ENCODE measurements at regions not wholly inside any gene's neighbourhood (a gene's known extent, or its start where the extent isn't known, plus 50 kb on each side); places are given as distances from the start of the nearest gene placed in this dataset.

DNA sequence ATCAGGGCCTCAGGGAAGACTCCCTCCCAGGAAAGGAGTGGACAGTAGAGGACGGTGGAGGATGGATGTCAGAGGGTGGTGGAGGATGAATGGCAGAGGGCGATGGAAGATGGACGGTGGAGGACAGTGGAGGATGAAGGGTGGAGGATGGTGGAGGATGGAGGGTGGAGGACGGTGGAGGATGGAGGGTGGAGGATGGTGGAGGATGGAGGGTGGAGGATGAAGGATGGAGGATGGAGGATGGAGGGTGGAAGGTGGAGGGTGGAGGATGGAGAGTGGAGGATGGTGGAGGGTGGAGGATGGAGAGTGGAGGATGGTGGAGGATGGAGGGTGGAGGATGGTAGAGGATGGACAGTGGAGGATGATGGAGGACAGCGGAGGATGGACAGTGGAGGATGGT, 95.9 kb downstream of the LRRC74A start:
- H3K27ac ChIP-seq, result peak overlapping the region; percentile 37 to 96; a peak in 5 of 6 replicates
- H3K4me3 ChIP-seq, result no peak overlapping the region
- FAIRE-seq, result no peak
- no peak for TF ChIP-seq FOXS1 (CRISPR knock-in tag; IDR thresholded peaks at IDR 0.05)
- TF ChIP-seq, protein P1, sequence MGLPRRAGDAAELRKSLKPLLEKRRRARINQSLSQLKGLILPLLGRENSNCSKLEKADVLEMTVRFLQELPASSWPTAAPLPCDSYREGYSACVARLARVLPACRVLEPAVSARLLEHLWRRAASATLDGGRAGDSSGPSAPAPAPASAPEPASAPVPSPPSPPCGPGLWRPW (IDR thresholded peaks at IDR 0.05), result no peak
- TF ChIP-seq CHD4 (IDR thresholded peaks at IDR 0.05; ENCODE audit: borderline replicate concordance), result no peak
- no peak for TF ChIP-seq HOXB5 (CRISPR knock-in tag; IDR thresholded peaks at IDR 0.05)
- TF ChIP-seq TFCP2L1 (CRISPR knock-in tag; IDR thresholded peaks at IDR 0.05), result no peak
- TF ChIP-seq RCOR1 (IDR thresholded peaks at IDR 0.05; ENCODE audit: low read depth, low read length), result no peak
- TF ChIP-seq ZNF302 (CRISPR knock-in tag; IDR thresholded peaks at IDR 0.05), result no peak
- no peak for TF ChIP-seq TP53 (CRISPR knock-in tag; IDR thresholded peaks at IDR 0.05)
- no peak for TF ChIP-seq RAD21 (conservative IDR thresholded peaks at IDR 0.05 in 1 of 2, IDR thresholded peaks at IDR 0.05 in 1 of 2)
- TF ChIP-seq MAFK (IDR thresholded peaks at IDR 0.05; ENCODE audit: partially characterized antibody), result no peak
- no peak for TF ChIP-seq SREBF2 (IDR thresholded peaks at IDR 0.05)
- TF ChIP-seq ZC3H11A (IDR thresholded peaks at IDR 0.05), result no peak
- TF ChIP-seq, protein P2, sequence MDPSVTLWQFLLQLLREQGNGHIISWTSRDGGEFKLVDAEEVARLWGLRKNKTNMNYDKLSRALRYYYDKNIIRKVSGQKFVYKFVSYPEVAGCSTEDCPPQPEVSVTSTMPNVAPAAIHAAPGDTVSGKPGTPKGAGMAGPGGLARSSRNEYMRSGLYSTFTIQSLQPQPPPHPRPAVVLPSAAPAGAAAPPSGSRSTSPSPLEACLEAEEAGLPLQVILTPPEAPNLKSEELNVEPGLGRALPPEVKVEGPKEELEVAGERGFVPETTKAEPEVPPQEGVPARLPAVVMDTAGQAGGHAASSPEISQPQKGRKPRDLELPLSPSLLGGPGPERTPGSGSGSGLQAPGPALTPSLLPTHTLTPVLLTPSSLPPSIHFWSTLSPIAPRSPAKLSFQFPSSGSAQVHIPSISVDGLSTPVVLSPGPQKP (IDR thresholded peaks at IDR 0.05; ENCODE audit: low read depth, low read length), result no peak
- TF ChIP-seq POLR2AphosphoS2 (conservative IDR thresholded peaks at IDR 0.05; ENCODE audit: low read length), result no peak
- no peak for TF ChIP-seq USF2 (IDR thresholded peaks at IDR 0.05)
- TF ChIP-seq, protein P3, sequence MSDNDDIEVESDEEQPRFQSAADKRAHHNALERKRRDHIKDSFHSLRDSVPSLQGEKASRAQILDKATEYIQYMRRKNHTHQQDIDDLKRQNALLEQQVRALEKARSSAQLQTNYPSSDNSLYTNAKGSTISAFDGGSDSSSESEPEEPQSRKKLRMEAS (IDR thresholded peaks at IDR 0.05), result no peak
- TF ChIP-seq JUNB (IDR thresholded peaks at IDR 0.05), result no peak
- no peak for TF ChIP-seq JUN (IDR thresholded peaks at IDR 0.05)
- no peak for TF ChIP-seq NR3C1 (IDR thresholded peaks at IDR 0.05)
- TF ChIP-seq, protein P4, sequence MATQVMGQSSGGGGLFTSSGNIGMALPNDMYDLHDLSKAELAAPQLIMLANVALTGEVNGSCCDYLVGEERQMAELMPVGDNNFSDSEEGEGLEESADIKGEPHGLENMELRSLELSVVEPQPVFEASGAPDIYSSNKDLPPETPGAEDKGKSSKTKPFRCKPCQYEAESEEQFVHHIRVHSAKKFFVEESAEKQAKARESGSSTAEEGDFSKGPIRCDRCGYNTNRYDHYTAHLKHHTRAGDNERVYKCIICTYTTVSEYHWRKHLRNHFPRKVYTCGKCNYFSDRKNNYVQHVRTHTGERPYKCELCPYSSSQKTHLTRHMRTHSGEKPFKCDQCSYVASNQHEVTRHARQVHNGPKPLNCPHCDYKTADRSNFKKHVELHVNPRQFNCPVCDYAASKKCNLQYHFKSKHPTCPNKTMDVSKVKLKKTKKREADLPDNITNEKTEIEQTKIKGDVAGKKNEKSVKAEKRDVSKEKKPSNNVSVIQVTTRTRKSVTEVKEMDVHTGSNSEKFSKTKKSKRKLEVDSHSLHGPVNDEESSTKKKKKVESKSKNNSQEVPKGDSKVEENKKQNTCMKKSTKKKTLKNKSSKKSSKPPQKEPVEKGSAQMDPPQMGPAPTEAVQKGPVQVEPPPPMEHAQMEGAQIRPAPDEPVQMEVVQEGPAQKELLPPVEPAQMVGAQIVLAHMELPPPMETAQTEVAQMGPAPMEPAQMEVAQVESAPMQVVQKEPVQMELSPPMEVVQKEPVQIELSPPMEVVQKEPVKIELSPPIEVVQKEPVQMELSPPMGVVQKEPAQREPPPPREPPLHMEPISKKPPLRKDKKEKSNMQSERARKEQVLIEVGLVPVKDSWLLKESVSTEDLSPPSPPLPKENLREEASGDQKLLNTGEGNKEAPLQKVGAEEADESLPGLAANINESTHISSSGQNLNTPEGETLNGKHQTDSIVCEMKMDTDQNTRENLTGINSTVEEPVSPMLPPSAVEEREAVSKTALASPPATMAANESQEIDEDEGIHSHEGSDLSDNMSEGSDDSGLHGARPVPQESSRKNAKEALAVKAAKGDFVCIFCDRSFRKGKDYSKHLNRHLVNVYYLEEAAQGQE (IDR thresholded peaks at IDR 0.05), result no peak
- no peak for DNase-seq (ENCODE audit: low read depth in 1 of 2, low spot score in 1 of 2)
- no peak for ATAC-seq
- 96% methylated on average over 5 of the region's 5 CpGs for WGBS (ENCODE audit: missing lambda C conversion rate)
- POLR2A ChIA-PET, result no interaction called here
- H3K4me2 ChIP-seq, result no peak overlapping the region
- H3K4me1 ChIP-seq, result peaks cover 74% of the 10 kb centered on the region
- CTCF ChIA-PET, result interaction anchor here (1.3 to 39.5 kb wide), 6 partner anchors 5 to 151 kb away, joined by 3 to 716 read pairs (median 677); partner anchors contain the start of gene IRF2BPL
- H3K9me3 ChIP-seq, result no peaks in the 10 kb centered on the region

- CTCF ChIA-PET, result interaction anchor here (1.2 to 39.5 kb wide), 7 partner anchors 4 to 174 kb away, joined by 3 to 716 read pairs (median 676); partner anchors contain the start of gene IRF2BPL
- peaks cover 81% of the 10 kb centered on the region for H3K4me1 ChIP-seq
- no peak for DNase-seq (ENCODE audit: low read depth in 1 of 2, low spot score in 1 of 2)
- POLR2A ChIA-PET, result interaction anchor here (4.2 to 5.1 kb wide), 4 partner anchors 17 to 112 kb away, joined by 26 to 78 read pairs (median 46); partner anchors contain the start of gene IRF2BPL
- no peak for ATAC-seq
- H3K4me3 ChIP-seq, result no peak overlapping the region
- WGBS (ENCODE audit: missing lambda C conversion rate), result 84% methylated on average over 4 of the region's 4 CpGs
- H3K4me2 ChIP-seq, result peak overlapping the region; percentile 80
- TF ChIP-seq FOXS1 (CRISPR knock-in tag; IDR thresholded peaks at IDR 0.05) (no peak), NR3C1 (IDR thresholded peaks at IDR 0.05) (no peak), POLR2A (IDR thresholded peaks at IDR 0.05; ENCODE audit: low read length) (no peak), EP300 (IDR thresholded peaks at IDR 0.05) (no peak)
- TF ChIP-seq, protein P5, sequence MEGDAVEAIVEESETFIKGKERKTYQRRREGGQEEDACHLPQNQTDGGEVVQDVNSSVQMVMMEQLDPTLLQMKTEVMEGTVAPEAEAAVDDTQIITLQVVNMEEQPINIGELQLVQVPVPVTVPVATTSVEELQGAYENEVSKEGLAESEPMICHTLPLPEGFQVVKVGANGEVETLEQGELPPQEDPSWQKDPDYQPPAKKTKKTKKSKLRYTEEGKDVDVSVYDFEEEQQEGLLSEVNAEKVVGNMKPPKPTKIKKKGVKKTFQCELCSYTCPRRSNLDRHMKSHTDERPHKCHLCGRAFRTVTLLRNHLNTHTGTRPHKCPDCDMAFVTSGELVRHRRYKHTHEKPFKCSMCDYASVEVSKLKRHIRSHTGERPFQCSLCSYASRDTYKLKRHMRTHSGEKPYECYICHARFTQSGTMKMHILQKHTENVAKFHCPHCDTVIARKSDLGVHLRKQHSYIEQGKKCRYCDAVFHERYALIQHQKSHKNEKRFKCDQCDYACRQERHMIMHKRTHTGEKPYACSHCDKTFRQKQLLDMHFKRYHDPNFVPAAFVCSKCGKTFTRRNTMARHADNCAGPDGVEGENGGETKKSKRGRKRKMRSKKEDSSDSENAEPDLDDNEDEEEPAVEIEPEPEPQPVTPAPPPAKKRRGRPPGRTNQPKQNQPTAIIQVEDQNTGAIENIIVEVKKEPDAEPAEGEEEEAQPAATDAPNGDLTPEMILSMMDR (IDR thresholded peaks at IDR 0.05), result no peak
- no peaks in the 10 kb centered on the region for H3K9me3 ChIP-seq
- FAIRE-seq, result no peak
- peak overlapping the region; percentile 96 to 99 for H3K27ac ChIP-seq
These were observed 94.8 kb downstream of the LRRC74A start for GRCh38 chr14:76921088-76921399.
